ENCODE measurements at regions not wholly inside any gene's neighbourhood (a gene's known extent, or its start where the extent isn't known, plus 50 kb on each side); places are given as distances from the start of the nearest gene placed in this dataset.

- Histone ChIP-seq H3K27ac (ENCODE audit: low read length) (no peak overlapping the region), H3K9me3 (ENCODE audit: control insufficient read depth, insufficient read depth, low read depth, low read length) (no peaks in the 10 kb centered on the region), H3K27me3 (ENCODE audit: control insufficient read depth, insufficient read depth, low read length) (no peaks in the 10 kb centered on the region; the same call in 1 of the 2 replicates), H3K36me3 (ENCODE audit: control insufficient read depth, insufficient read depth, low read length) (no peaks in the 10 kb centered on the region), H3K4me3 (ENCODE audit: low read depth in 2 of 2, low read length in 2 of 2) (no peak overlapping the region), H3K4me1 (ENCODE audit: control insufficient read depth, insufficient read depth, low read length) (no peaks in the 10 kb centered on the region)
- in situ Hi-C loops (cut with HindIII; ENCODE audit: low pct_unique_long_range_greater_than_20kb, low sequenced_read_pairs) (no loop called here), intact Hi-C loops (cut with micrococcal nuclease; ENCODE audit: unreplicated experiment) (no loop called here)
- ATAC-seq = no peak
- ChIA-PET POLR2A (no interaction called here), CTCF (no interaction called here)
- TF ChIP-seq REST (IDR thresholded peaks at IDR 0.05; ENCODE audit: insufficient read depth in 1 of 2, low read depth in 2 of 2, low read length in 1 of 2) = no peak
- DNase-seq (ENCODE audit: low read depth, low spot score) = no peak
- no TSS peak for BruUV-seq (replicated peaks)
Measured at GRCh38 chr20:24305371-24305770, 164.1 kb upstream of the SYNDIG1 start.

- intact Hi-C loops (cut with micrococcal nuclease; ENCODE audit: unreplicated experiment) (no loop called here), in situ Hi-C loops (cut with HindIII; ENCODE audit: low pct_unique_long_range_greater_than_20kb, low sequenced_read_pairs) (no loop called here)
- Histone ChIP-seq H3K36me3 (ENCODE audit: control insufficient read depth, insufficient read depth, low read length) (no peaks in the 10 kb centered on the region), H3K27ac (ENCODE audit: low read length) (no peak overlapping the region), H3K4me3 (ENCODE audit: low read depth in 2 of 2, low read length in 2 of 2) (no peak overlapping the region), H3K4me1 (ENCODE audit: control insufficient read depth, insufficient read depth, low read length) (no peaks in the 10 kb centered on the region), H3K27me3 (ENCODE audit: control insufficient read depth, insufficient read depth, low read length) (no peaks in the 10 kb centered on the region; the same call in 1 of the 2 replicates), H3K9me3 (ENCODE audit: control insufficient read depth, insufficient read depth, low read depth, low read length) (no peaks in the 10 kb centered on the region)
- TF ChIP-seq POLR2AphosphoS5 (IDR thresholded peaks at IDR 0.05; ENCODE audit: low read depth, low read length) (no peak), TCF7L2 (IDR thresholded peaks at IDR 0.05; ENCODE audit: low read depth, low read length) (no peak), REST (IDR thresholded peaks at IDR 0.05; ENCODE audit: insufficient read depth in 1 of 2, low read depth in 2 of 2, low read length in 1 of 2) (no peak), SIN3A (IDR thresholded peaks at IDR 0.05; ENCODE audit: borderline replicate concordance, insufficient read depth, low read depth, low read length) (no peak)
- TF ChIP-seq, protein P1, sequence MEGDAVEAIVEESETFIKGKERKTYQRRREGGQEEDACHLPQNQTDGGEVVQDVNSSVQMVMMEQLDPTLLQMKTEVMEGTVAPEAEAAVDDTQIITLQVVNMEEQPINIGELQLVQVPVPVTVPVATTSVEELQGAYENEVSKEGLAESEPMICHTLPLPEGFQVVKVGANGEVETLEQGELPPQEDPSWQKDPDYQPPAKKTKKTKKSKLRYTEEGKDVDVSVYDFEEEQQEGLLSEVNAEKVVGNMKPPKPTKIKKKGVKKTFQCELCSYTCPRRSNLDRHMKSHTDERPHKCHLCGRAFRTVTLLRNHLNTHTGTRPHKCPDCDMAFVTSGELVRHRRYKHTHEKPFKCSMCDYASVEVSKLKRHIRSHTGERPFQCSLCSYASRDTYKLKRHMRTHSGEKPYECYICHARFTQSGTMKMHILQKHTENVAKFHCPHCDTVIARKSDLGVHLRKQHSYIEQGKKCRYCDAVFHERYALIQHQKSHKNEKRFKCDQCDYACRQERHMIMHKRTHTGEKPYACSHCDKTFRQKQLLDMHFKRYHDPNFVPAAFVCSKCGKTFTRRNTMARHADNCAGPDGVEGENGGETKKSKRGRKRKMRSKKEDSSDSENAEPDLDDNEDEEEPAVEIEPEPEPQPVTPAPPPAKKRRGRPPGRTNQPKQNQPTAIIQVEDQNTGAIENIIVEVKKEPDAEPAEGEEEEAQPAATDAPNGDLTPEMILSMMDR (IDR thresholded peaks at IDR 0.05) = no peak
- ChIA-PET POLR2A (no interaction called here), CTCF (no interaction called here)
- DNase-seq (ENCODE audit: low read depth, low spot score) = no peak
- BruUV-seq (replicated peaks) = no TSS peak
- no peak for ATAC-seq
Measured at GRCh38 chr20:24304291-24304690, 165.1 kb upstream of the SYNDIG1 start.
